ENCODE measurements at regions not wholly inside any gene's neighbourhood (a gene's known extent, or its start where the extent isn't known, plus 50 kb on each side); places are given as distances from the start of the nearest gene placed in this dataset.

DNA sequence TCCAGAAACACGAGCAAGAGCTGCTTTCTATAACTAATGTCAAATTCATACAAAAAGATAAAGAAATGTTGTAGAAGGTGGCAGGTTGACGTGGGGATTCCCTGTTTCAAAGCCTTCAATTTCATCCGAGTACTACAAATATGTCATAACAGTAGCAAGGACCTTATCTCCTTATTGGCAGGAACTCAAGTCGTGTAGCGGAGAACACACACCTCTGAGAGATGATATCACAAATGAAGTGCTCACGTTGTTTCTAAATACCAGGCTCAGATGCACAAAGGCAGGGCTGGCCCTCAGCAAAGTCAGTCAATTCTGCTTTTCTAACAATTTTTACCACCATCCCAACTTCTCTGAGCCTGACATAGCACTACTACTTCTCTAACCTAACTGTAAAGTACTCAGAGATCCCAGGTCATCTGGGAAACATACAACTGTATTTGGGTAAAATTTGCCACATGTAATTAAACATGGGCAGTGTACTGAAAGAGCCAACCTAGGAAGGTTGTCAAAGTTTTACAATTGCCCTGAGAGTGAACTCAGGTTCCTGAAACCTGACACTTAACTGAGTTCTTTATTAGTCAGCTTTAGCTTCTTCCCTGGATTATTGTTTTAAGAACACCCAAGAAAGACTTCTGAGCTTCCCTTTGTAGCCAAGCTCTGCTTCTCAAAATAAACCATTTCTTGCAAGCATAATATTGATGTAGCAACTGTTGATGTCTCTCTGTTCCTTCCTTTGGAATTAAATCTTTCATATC, 813.7 kb upstream of the ACVR2A start:
- H3K9ac ChIP-seq, result no peak overlapping the region
- H3K27ac ChIP-seq, result no peak overlapping the region
- no peak overlapping the region for H3K4me3 ChIP-seq (ENCODE audit: low read depth, low read length)

DNA sequence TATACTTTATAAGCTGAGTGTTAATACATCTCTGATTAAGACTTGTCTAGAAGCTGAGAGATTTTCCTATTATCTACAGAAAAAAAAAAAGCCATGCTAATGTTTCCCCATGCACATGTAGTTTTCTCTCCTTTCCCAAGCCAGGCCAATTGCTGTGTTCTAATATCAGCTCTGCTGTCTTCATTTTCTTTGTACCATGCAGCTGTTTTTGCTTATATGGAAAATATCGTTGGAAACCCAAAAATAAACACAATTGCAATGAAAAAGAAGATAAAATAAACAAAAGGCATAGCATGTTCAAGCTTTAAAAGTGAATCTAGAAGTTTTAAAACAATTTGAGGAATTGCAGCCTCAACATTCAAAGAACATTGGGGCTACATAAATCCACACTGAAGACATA, 817.4 kb upstream of the ACVR2A start:
- Histone ChIP-seq H3K9me3 (ENCODE audit: control insufficient read depth, low read length) (no peaks in the 10 kb centered on the region), H3K4me2 (ENCODE audit: low read length) (no peak overlapping the region), H2AFZ (no peak overlapping the region), H3K4me3 (ENCODE audit: low read depth, low read length) (no peak overlapping the region), H3K79me2 (no peaks in the 10 kb centered on the region), H3K27me3 (ENCODE audit: control insufficient read depth, insufficient read depth, low read length) (no peaks in the 10 kb centered on the region), H3K36me3 (ENCODE audit: control insufficient read depth, insufficient read depth, low read length) (no peaks in the 10 kb centered on the region), H3K4me1 (no peaks in the 10 kb centered on the region), H3K27ac (no peak overlapping the region), H3K9ac (no peak overlapping the region)
- TF ChIP-seq, protein P1, sequence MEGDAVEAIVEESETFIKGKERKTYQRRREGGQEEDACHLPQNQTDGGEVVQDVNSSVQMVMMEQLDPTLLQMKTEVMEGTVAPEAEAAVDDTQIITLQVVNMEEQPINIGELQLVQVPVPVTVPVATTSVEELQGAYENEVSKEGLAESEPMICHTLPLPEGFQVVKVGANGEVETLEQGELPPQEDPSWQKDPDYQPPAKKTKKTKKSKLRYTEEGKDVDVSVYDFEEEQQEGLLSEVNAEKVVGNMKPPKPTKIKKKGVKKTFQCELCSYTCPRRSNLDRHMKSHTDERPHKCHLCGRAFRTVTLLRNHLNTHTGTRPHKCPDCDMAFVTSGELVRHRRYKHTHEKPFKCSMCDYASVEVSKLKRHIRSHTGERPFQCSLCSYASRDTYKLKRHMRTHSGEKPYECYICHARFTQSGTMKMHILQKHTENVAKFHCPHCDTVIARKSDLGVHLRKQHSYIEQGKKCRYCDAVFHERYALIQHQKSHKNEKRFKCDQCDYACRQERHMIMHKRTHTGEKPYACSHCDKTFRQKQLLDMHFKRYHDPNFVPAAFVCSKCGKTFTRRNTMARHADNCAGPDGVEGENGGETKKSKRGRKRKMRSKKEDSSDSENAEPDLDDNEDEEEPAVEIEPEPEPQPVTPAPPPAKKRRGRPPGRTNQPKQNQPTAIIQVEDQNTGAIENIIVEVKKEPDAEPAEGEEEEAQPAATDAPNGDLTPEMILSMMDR (IDR thresholded peaks at IDR 0.05), result no peak

More for the DNA sequence above, 813.7 kb upstream of the ACVR2A start:
- H3K9me3 ChIP-seq (ENCODE audit: control insufficient read depth, low read length), result no peaks in the 10 kb centered on the region
- no peak overlapping the region for H3K4me2 ChIP-seq (ENCODE audit: low read length)
- TF ChIP-seq, protein P1 (IDR thresholded peaks at IDR 0.05), result no peak
- H2AFZ ChIP-seq, result peak overlapping the region; percentile 10
- no peaks in the 10 kb centered on the region for H3K36me3 ChIP-seq (ENCODE audit: control insufficient read depth, insufficient read depth, low read length)
- no peaks in the 10 kb centered on the region for H3K27me3 ChIP-seq (ENCODE audit: control insufficient read depth, insufficient read depth, low read length)
- no peaks in the 10 kb centered on the region for H3K4me1 ChIP-seq
- H3K79me2 ChIP-seq, result no peaks in the 10 kb centered on the region

DNA sequence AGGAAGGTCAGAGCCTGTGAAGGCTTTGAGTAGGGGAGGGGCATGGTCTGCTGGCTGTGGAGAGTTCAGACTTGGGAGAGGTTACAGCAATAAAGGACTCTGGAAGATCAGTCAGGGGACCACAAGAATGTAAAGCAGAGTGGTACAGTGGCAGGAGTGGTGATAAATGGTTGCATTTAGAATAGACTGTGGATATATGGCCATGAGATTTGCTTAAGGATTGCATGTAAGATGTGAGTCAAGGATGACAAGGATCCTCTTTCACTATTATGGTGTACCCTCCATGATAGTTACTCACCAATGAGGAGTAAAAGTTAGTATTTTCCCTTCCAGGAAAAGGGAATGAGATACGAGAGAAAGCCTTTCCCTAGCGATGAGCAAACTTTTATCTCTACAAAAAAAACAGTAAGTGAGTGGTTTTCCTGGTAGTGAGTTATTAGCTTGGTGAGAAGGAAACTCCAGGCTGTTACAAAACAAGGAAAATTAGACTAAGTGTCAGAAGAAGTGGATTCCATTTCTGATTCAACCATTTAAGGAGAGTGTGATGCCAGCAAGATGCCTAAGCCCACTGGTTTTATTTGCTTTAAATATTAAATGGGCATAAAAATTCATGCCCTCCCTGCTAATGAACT, 818.0 kb upstream of the ACVR2A start:
- no peak overlapping the region for H2AFZ ChIP-seq
- H3K9me3 ChIP-seq (ENCODE audit: control insufficient read depth, low read length), result no peaks in the 10 kb centered on the region

GRCh38 chr2:147025646-147026585, 818.9 kb upstream of the ACVR2A start:
- Histone ChIP-seq H3K27me3 (ENCODE audit: control insufficient read depth, insufficient read depth, low read length) (no peaks in the 10 kb centered on the region), H3K27ac (no peak overlapping the region), H3K36me3 (ENCODE audit: control insufficient read depth, insufficient read depth, low read length) (no peaks in the 10 kb centered on the region), H3K4me2 (ENCODE audit: low read length) (no peak overlapping the region), H3K9ac (no peak overlapping the region), H2AFZ (no peak overlapping the region), H3K9me3 (ENCODE audit: control insufficient read depth, low read length) (no peaks in the 10 kb centered on the region), H3K4me1 (no peaks in the 10 kb centered on the region), H3K4me3 (ENCODE audit: low read depth, low read length) (no peak overlapping the region), H3K79me2 (no peaks in the 10 kb centered on the region)
- TF ChIP-seq, protein P1 (IDR thresholded peaks at IDR 0.05), result no peak

More for the DNA sequence above, 818.0 kb upstream of the ACVR2A start:
- H3K27ac ChIP-seq, result no peak overlapping the region
- H3K9ac ChIP-seq, result no peak overlapping the region
- H3K4me3 ChIP-seq (ENCODE audit: low read depth, low read length), result no peak overlapping the region
- no peaks in the 10 kb centered on the region for H3K4me1 ChIP-seq
- no peaks in the 10 kb centered on the region for H3K36me3 ChIP-seq (ENCODE audit: control insufficient read depth, insufficient read depth, low read length)
- H3K4me2 ChIP-seq (ENCODE audit: low read length), result no peak overlapping the region
- no peaks in the 10 kb centered on the region for H3K79me2 ChIP-seq
- no peaks in the 10 kb centered on the region for H3K27me3 ChIP-seq (ENCODE audit: control insufficient read depth, insufficient read depth, low read length)
- TF ChIP-seq, protein P1 (IDR thresholded peaks at IDR 0.05), result no peak

Data from parathyroid adenoma (tissue), 2 donors.